Endothelial cell of hepatic sinusoid (primary cell): ENCODE measurements at regions not wholly inside any gene's neighbourhood (a gene's known extent, or its start where the extent isn't known, plus 50 kb on each side); places are given as distances from the start of the nearest gene placed in this dataset.

Source experiments
- in situ Hi-C: cut with HindIII; loops from 2 replicates; pipeline ENCODE4 v1.10.0; 2017; ENCODE audit warnings: low sequenced_read_pairs

GRCh38 chr1:189821833-189822232 is 655.8 kb downstream of the BRINP3 start:
- in situ Hi-C loops = no loop called here

- in situ Hi-C loops = no loop called here
These were observed 642.9 kb downstream of the BRINP3 start for GRCh38 chr1:189834813-189835212.

GRCh38 chr1:189847613-189848012 is 630.1 kb downstream of the BRINP3 start:
- in situ Hi-C loops = no loop called here

- in situ Hi-C loops = no loop called here
These were observed 625.8 kb downstream of the BRINP3 start for GRCh38 chr1:189851806-189852367.

GRCh38 chr1:189859385-189859977 is 618.2 kb downstream of the BRINP3 start:
- in situ Hi-C loops = no loop called here

- in situ Hi-C loops = no loop called here
These were observed 611.1 kb downstream of the BRINP3 start for GRCh38 chr1:189866606-189867005.

- in situ Hi-C loops = no loop called here
These were observed 609.6 kb downstream of the BRINP3 start for GRCh38 chr1:189868021-189868420.

GRCh38 chr1:189874715-189875435 is 602.8 kb downstream of the BRINP3 start:
- in situ Hi-C loops = no loop called here

- in situ Hi-C loops = no loop called here
These were observed 597.5 kb downstream of the BRINP3 start for GRCh38 chr1:189880135-189880534.

- in situ Hi-C loops = no loop called here
These were observed 577.8 kb downstream of the BRINP3 start for GRCh38 chr1:189899686-189900425.

- in situ Hi-C loops = no loop called here
These were observed 573.2 kb downstream of the BRINP3 start for GRCh38 chr1:189904509-189904908.

GRCh38 chr1:189908113-189908512 is 569.6 kb downstream of the BRINP3 start:
- in situ Hi-C loops = no loop called here

GRCh38 chr1:189921613-189922012 is 556.1 kb downstream of the BRINP3 start:
- in situ Hi-C loops = no loop called here

GRCh38 chr1:189927641-189928040 is 550.0 kb downstream of the BRINP3 start:
- in situ Hi-C loops = no loop called here

- in situ Hi-C loops = no loop called here
These were observed 548.1 kb downstream of the BRINP3 start for GRCh38 chr1:189929501-189930099.

- in situ Hi-C loops = no loop called here
These were observed 540.8 kb downstream of the BRINP3 start for GRCh38 chr1:189936861-189937260.

GRCh38 chr1:189939967-189940366 is 537.7 kb downstream of the BRINP3 start:
- in situ Hi-C loops = no loop called here

GRCh38 chr1:189941922-189942321 is 535.7 kb downstream of the BRINP3 start:
- in situ Hi-C loops = no loop called here

- in situ Hi-C loops = no loop called here
These were observed 518.9 kb downstream of the BRINP3 start for GRCh38 chr1:189958756-189959155.

- in situ Hi-C loops = no loop called here
These were observed 516.9 kb downstream of the BRINP3 start for GRCh38 chr1:189960769-189961168.

- in situ Hi-C loops = no loop called here
These were observed 515.5 kb downstream of the BRINP3 start for GRCh38 chr1:189962181-189962580.
